ES-I3 (cell line): ENCODE measurements at regions not wholly inside any gene's neighbourhood (a gene's known extent, or its start where the extent isn't known, plus 50 kb on each side); places are given as distances from the start of the nearest gene placed in this dataset.

Experiments
- H3K36me3 ChIP-seq: 2 replicates; pipeline ENCODE4 v1.6.1; 2013; ENCODE audit warnings: mild to moderate bottlenecking, low read length, control low read depth, moderate library complexity; ENCODE audit not compliant: insufficient read depth
- H3K4me1 ChIP-seq: 2 replicates; pipeline ENCODE4 v1.6.1; 2013; ENCODE audit warnings: mild to moderate bottlenecking, control low read depth, low read length; ENCODE audit not compliant: insufficient read depth
- H3K9ac ChIP-seq: 2 replicates; pipeline ENCODE4 v1.6.1; 2013; ENCODE audit warnings: low read depth, mild to moderate bottlenecking, low read length, moderate library complexity
- H3K9me3 ChIP-seq: 2 replicates; pipeline ENCODE4 v1.6.1; 2013; ENCODE audit warnings: mild to moderate bottlenecking, low read length, moderate library complexity; ENCODE audit not compliant: control insufficient read depth, insufficient read depth

DNA sequence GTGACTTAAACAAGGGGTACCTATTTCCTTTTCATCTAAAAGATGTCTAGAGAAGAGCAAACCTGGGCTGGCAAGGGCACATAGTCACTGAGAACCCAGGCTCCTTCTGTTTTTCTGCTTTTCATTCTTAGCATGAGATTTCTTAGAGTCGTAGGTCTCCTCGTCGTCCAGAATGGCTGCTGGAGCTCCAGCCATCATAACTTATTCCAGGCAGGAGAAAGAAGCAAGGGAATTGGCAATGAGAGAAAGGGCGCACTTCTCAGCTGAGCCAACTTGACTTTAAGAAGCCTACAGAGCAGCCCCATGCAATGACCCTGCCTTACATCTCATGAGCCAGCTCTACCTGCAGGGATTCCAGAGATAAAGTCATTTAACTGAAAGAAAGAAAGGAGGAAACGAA lies 213.4 kb downstream of the BMP7 start:
- Histone ChIP-seq H3K9ac (no peak overlapping the region), H3K9me3 (no peaks in the 10 kb centered on the region; the same call in 1 of the 2 replicates), H3K36me3 (no peaks in the 10 kb centered on the region), H3K4me1 (peaks cover under 1% of the 10 kb centered on the region; the same call in 1 of the 2 replicates)

DNA sequence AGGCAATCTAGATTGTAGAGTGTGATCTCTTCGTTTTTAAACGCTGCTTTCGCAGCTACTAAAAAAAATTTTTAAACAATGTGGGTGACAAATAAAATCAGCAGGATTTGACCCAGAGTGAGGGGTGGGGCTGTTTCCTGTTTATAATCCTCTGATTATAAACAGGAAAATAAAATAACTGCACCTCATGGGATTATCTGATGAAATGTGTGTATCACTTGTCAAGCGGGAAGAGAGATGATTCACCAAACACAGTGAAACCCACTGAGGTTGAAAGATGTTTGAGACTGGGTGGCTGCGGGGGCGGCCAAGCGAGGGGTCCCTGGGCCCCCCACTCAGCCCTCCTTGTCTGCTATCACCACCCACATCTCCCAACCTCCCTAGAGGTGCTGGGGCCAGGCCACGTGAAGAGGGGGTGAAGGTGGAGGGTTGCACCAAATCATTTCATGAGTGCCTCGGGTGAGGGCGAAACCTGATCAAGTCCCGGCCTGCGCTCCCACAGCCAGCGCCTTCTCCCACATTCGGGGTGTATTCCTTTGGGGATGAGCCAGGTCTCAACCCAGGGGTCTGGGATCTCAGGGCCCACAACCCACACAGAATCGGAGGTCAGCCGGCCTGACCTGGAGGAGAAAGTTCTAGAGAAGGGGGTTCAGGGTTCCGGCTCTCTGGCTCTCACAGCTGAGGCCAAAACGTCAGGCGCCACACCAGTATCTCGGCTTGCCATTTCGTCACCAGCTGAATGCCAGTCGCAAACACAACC lies 212.5 kb downstream of the BMP7 start:
- H3K9ac ChIP-seq, result no peak overlapping the region
- no peaks in the 10 kb centered on the region; the same call in 1 of the 2 replicates for H3K9me3 ChIP-seq
- no peaks in the 10 kb centered on the region for H3K4me1 ChIP-seq
- H3K36me3 ChIP-seq, result no peaks in the 10 kb centered on the region

- Histone ChIP-seq H3K36me3 (no peaks in the 10 kb centered on the region), H3K9me3 (no peaks in the 10 kb centered on the region; the same call in 1 of the 2 replicates), H3K4me1 (no peaks in the 10 kb centered on the region), H3K9ac (no peak overlapping the region)
These were observed 211.1 kb downstream of the BMP7 start for GRCh38 chr20:57055345-57055744.

DNA sequence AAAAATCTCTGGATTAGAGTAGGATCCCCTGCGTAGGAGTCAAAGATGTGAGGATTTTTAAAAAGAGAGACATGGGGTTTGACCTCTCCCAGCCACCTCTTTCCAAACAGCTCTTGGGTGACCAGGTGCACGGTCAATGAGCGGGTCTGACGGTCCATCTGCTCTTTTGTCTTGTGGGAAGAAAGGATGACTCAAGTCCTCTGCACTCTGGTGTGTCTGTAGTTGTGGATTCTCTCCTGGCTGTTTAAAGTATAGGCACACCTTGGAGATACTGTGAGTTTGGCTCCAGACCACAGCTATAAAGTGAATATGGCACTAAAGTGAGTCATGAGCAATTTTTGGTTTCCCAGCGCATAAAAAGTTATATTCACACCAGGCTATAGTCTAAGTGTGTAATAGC lies 209.8 kb downstream of the BMP7 start:
- Histone ChIP-seq H3K9ac (no peak overlapping the region), H3K36me3 (no peaks in the 10 kb centered on the region), H3K4me1 (no peaks in the 10 kb centered on the region), H3K9me3 (no peaks in the 10 kb centered on the region; the same call in 1 of the 2 replicates)

DNA sequence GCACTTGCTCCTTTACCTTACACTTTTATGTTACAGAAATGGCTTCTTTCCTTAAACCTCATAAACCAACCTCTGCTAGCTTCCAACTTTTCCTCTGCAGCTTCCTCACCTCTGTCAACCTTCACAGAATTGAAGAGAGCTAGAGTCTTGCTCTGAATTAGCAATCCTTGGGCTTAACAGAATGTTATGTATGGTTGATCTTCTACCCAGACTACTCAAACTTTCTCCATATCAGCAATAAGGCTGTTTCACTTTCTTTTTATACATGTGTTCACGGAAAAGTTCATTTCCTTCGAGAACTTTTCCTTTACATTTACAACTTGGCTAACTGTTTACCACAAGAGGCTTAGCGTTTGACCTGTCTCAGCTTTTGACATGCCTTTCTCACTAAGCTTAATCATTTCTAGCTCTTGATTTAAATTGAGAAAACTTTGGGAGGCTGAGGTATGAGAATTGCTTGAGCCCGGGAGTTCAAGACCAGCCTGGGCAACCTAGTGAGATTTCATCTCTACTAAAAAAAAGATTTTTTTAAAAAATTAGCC lies 207.3 kb downstream of the BMP7 start:
- Histone ChIP-seq H3K36me3 (no peaks in the 10 kb centered on the region), H3K4me1 (no peaks in the 10 kb centered on the region)

GRCh38 chr20:57060407-57061050 lies 205.9 kb downstream of the BMP7 start:
- H3K9ac ChIP-seq, result no peak overlapping the region
- no peaks in the 10 kb centered on the region for H3K9me3 ChIP-seq
- no peaks in the 10 kb centered on the region for H3K36me3 ChIP-seq
- no peaks in the 10 kb centered on the region; the same call in 1 of the 2 replicates for H3K4me1 ChIP-seq

More for the DNA sequence above, 207.3 kb downstream of the BMP7 start:
- Histone ChIP-seq H3K9me3 (no peaks in the 10 kb centered on the region; the same call in 1 of the 2 replicates), H3K9ac (no peak overlapping the region)

- H3K4me1 ChIP-seq, result peaks cover 7% of the 10 kb centered on the region; the same call in 1 of the 2 replicates
- H3K9me3 ChIP-seq, result no peaks in the 10 kb centered on the region
- H3K9ac ChIP-seq, result no peak overlapping the region
- H3K36me3 ChIP-seq, result no peaks in the 10 kb centered on the region
These were observed 205.2 kb downstream of the BMP7 start for GRCh38 chr20:57061051-57061900.

DNA sequence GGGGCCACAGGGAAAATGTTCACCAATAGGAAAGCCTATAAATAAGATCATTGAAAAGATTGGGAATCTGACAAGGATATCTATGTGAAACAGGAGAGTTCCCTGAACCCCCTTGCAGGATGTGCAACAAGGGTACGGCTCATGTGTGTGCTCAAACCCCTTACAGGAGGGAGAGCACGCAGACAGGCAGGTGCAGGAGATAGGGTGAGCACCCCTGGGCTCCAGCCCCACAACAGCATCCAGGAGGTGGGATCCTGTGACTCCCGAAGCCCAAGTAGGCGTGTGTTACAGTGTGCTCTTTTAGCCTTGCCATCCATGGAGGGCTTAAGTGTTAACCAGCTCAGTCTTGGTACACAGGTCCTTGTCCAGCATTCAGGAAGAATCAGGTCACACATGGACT lies 204.2 kb downstream of the BMP7 start:
- Histone ChIP-seq H3K4me1 (peaks cover 11% of the 10 kb centered on the region; the same call in 1 of the 2 replicates), H3K9ac (no peak overlapping the region), H3K9me3 (no peaks in the 10 kb centered on the region), H3K36me3 (no peaks in the 10 kb centered on the region)

- Histone ChIP-seq H3K9ac (no peak overlapping the region), H3K9me3 (no peaks in the 10 kb centered on the region), H3K36me3 (no peaks in the 10 kb centered on the region), H3K4me1 (peaks cover 15% of the 10 kb centered on the region)
These were observed 203.7 kb downstream of the BMP7 start for GRCh38 chr20:57062696-57063270.

DNA sequence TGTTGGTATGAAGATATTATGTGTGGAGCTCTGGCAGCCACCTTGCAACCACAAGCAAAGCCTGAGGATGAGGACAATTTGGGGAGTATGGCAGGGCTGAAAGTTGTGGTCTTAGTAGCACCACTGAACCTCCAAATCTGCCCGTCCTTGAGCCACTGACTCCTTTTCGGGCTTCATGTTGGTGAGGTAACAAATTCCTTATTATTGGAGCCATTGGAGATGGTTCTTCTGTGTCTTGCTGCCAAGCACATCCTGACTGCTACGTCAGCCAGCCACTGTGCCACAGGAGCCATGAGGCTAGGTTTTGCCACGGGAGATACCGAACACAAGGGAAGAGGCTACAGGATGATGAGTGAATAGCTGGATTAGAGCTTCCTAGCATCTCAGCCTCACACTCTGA lies 201.6 kb downstream of the BMP7 start:
- no peaks in the 10 kb centered on the region for H3K36me3 ChIP-seq
- H3K9me3 ChIP-seq, result no peaks in the 10 kb centered on the region
- H3K4me1 ChIP-seq, result peaks cover 17% of the 10 kb centered on the region
- H3K9ac ChIP-seq, result no peak overlapping the region

DNA sequence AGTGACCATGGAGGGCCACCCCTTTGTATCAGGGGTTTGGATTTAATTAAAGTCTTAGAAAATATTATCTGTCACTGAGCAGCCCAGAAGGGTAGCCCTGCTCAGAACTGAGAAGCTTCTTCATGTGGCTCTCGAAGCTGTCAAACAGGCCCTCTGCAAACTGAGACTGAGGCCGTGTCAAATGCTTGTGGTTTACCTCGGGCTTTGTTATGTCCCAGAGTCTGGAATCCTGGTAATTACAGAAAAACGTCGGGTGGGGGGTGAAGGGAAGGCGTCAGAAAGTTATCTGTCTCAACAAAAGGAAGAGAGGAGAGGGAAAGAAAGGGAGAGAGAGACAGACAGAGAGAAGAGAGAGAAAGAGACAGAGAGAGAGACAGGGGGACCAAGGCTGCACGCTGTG lies 200.8 kb downstream of the BMP7 start:
- Histone ChIP-seq H3K9ac (no peak overlapping the region), H3K9me3 (no peaks in the 10 kb centered on the region), H3K4me1 (peaks cover 19% of the 10 kb centered on the region), H3K36me3 (no peaks in the 10 kb centered on the region)

- Histone ChIP-seq H3K9ac (no peak overlapping the region), H3K4me1 (peaks cover 23% of the 10 kb centered on the region), H3K9me3 (no peaks in the 10 kb centered on the region), H3K36me3 (no peaks in the 10 kb centered on the region)
These were observed 200.1 kb downstream of the BMP7 start for GRCh38 chr20:57066126-57066900.

- Histone ChIP-seq H3K9ac (no peak overlapping the region), H3K36me3 (no peaks in the 10 kb centered on the region), H3K9me3 (no peaks in the 10 kb centered on the region), H3K4me1 (peaks cover 32% of the 10 kb centered on the region)
These were observed 197.0 kb downstream of the BMP7 start for GRCh38 chr20:57069442-57069841.
